BLaER1 treated with 17β-estradiol and CSF1 and Interleukin-3, amounts not matched to agents 10 nM and 100 nM (cell line): ENCODE measurements at regions not wholly inside any gene's neighbourhood (a gene's known extent, or its start where the extent isn't known, plus 50 kb on each side); places are given as distances from the start of the nearest gene placed in this dataset.

Experiments used
- H3K27ac ChIP-seq, 11 experiments: shearing (Covaris generic); formaldehyde crosslinking; 2 replicates each; pipeline ENCODE4 v1.8.1; 2022
- H3K27me3 ChIP-seq, 11 experiments: shearing (Covaris generic); formaldehyde crosslinking; 2 replicates each; pipeline ENCODE4 v1.8.1; 2022
- H3K36me3 ChIP-seq, 11 experiments: shearing (Covaris generic); formaldehyde crosslinking; 2 replicates each; pipeline ENCODE4 v1.8.1; 2022
- H3K4me1 ChIP-seq, 10 experiments: shearing (Covaris generic); formaldehyde crosslinking; 2 replicates each; pipeline ENCODE4 v1.8.1; 2022
- H3K4me2 ChIP-seq, 11 experiments: shearing (Covaris generic); formaldehyde crosslinking; 2 replicates each; pipeline ENCODE4 v1.8.1; 2022
- H3K4me3 ChIP-seq, 10 experiments: shearing (Covaris generic); formaldehyde crosslinking; 2 replicates each; pipeline ENCODE4 v1.8.1; 2022
- H3K9ac ChIP-seq, 11 experiments: shearing (Covaris generic); formaldehyde crosslinking; 2 replicates each; pipeline ENCODE4 v1.8.1; 2022
- H3K9me3 ChIP-seq, 11 experiments: shearing (Covaris generic); formaldehyde crosslinking; replicated peaks in 1 of 11; 2 replicates each; pipeline ENCODE4 v1.8.1; 2022
- H4K20me1 ChIP-seq, 11 experiments: shearing (Covaris generic); formaldehyde crosslinking; 2 replicates each; pipeline ENCODE4 v1.8.1; 2022
- Cebpa-rat ChIP-seq, 11 experiments: shearing (Covaris generic); IDR thresholded peaks; 2 replicates each; pipeline ENCODE4 v1.8.1; 2022

DNA sequence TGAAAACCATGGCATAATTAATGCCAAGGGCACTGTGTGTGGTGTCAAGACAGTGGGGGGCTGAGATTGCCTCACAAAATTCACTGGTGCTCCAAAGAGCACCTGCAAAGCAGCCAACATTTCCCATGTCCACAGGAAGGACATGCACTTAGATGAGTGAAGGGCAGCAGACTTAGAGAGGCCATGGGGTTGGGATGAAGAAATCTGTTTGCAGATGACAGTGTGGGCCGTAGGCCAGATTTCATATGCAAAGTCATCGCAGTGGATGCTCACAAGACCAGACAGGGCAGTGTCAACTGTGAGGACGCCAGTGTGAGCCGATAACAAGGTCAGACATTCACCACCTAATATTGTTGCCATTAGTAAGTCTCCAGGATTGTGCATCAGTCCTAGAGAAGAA, 773.4 kb downstream of the EFNB2 start:
- no peaks in the 10 kb centered on the region for H3K36me3 ChIP-seq
- H3K4me1 ChIP-seq: no peaks in the 10 kb centered on the region
- no peaks in the 10 kb centered on the region for H3K9me3 ChIP-seq
- H3K9ac ChIP-seq: no peak overlapping the region
- no peaks in the 10 kb centered on the region for H4K20me1 ChIP-seq
- no peak overlapping the region for H3K4me3 ChIP-seq
- no peak overlapping the region for H3K27ac ChIP-seq
- no peak for TF ChIP-seq Cebpa-rat (IDR thresholded peaks at IDR 0.05)
- H3K27me3 ChIP-seq: no peaks in the 10 kb centered on the region
- no peak overlapping the region for H3K4me2 ChIP-seq

DNA sequence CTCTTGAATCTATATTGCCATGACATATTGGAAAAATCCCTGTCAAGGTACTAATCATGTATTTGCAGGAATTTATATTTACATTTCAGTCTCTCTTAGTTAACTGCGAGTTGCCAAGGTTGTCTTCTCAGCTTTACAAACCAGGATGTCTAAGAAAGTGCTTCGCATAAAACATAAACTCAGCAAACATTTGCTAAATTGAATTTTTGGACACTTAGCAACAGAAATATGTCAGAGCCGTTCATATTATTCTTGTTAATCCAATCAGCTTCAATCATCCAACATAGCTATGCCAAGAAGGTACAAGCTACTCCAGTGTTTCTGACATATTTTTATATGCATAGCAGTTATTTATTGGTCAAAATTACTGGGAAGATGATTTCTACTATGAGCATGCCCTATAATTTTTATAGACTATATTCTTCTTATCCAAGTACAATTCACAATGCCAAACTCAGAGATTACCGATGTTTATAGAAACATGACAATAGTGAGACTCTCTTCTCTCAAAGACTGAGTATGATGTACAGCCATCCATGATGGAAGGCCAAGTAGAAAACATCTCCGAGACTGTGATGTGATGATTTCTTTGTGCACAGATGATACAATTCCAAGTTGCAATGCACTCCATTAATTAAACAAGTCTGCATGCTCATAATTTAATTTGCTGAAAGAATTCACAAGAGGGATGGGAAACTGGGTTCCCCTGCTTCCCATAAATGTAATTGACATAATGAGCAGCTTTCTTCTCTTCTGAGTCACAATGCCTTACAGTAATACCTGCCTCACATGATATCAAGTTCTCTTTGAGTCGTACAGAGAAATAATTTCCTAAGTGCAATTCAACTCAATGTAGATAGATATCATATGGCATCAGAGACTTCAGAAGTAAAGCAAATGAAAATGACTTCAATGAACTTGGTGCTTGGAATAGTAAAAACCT, 776.3 kb downstream of the EFNB2 start:
- H3K27ac ChIP-seq: no peak overlapping the region
- no peaks in the 10 kb centered on the region for H3K36me3 ChIP-seq
- no peak overlapping the region for H3K9ac ChIP-seq
- no peaks in the 10 kb centered on the region for H3K27me3 ChIP-seq
- H3K9me3 ChIP-seq: no peaks in the 10 kb centered on the region
- no peak overlapping the region for H3K4me2 ChIP-seq
- no peaks in the 10 kb centered on the region for H4K20me1 ChIP-seq
- no peak overlapping the region for H3K4me3 ChIP-seq
- H3K4me1 ChIP-seq: no peaks in the 10 kb centered on the region
- no peak for TF ChIP-seq Cebpa-rat (IDR thresholded peaks at IDR 0.05)

DNA sequence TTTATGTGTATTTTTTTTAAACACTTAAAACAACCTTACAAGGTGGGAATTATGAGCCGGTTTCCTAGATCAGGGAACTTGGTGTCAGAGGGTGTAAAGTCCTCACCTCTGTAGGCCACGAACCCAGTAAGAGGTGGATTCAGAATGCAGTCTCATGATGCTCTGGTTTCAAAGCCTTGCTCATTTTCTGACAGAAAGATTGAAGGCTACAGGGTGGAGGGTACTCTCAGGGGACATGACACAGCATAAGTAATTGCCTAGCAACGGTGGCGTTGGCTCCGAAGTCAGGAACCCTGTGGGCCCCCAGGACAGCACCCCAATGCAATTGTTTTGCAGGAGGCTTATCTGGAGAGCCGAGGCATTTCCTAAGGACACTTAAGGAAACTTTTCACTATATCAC, 794.7 kb downstream of the EFNB2 start:
- H3K9ac ChIP-seq: no peak overlapping the region
- H3K4me2 ChIP-seq: no peak overlapping the region
- no peaks in the 10 kb centered on the region for H3K9me3 ChIP-seq
- TF ChIP-seq Cebpa-rat (IDR thresholded peaks at IDR 0.05): no peak
- H4K20me1 ChIP-seq: no peaks in the 10 kb centered on the region
- no peak overlapping the region for H3K4me3 ChIP-seq
- H3K4me1 ChIP-seq: no peaks in the 10 kb centered on the region
- no peaks in the 10 kb centered on the region for H3K27me3 ChIP-seq
- H3K36me3 ChIP-seq: no peaks in the 10 kb centered on the region
- H3K27ac ChIP-seq: no peak overlapping the region

DNA sequence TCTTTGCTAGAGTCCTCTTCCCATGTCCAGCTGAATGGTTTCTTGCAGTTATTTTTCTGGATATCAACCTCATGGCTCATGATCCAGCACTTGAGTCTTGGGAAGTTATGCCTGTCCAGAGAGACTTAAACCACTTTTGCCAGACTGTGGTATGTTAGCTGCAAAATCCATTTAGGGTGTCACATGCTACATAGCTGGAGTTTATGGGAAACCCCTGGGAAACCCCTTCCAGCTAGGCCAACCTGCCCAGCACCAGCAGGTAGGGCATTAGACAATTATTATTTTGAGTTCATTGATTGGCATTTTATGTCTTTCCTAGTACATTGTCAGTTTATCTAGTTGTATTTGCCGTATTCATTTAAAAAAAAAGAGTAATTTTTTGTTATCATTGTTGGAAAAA, 797.8 kb downstream of the EFNB2 start:
- no peak overlapping the region for H3K4me2 ChIP-seq
- no peaks in the 10 kb centered on the region for H3K27me3 ChIP-seq
- H4K20me1 ChIP-seq: no peaks in the 10 kb centered on the region
- H3K4me3 ChIP-seq: no peak overlapping the region
- H3K27ac ChIP-seq: no peak overlapping the region
- TF ChIP-seq Cebpa-rat (IDR thresholded peaks at IDR 0.05): no peak
- no peaks in the 10 kb centered on the region for H3K9me3 ChIP-seq
- no peak overlapping the region for H3K9ac ChIP-seq
- no peaks in the 10 kb centered on the region for H3K36me3 ChIP-seq
- H3K4me1 ChIP-seq: no peaks in the 10 kb centered on the region

DNA sequence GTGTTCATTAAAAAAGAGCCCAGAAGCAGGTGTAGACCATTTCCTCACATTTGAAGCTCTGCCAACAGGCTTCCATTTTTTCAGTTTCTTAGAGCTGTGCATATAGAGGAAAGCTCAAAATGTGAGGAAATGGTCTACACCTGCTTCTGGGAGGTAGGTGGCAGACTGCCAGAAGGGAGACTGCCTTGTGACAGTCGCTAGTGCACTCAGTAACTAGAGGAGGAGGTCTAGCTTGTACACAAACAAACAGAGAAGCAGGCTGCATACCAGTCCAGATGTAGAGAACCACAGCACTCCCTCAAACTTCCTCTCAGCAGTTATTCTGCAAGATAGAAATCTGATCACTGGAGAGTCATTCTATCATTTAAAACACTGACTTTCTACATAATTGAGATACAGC, 800.2 kb downstream of the EFNB2 start:
- H3K9ac ChIP-seq: no peak overlapping the region
- TF ChIP-seq Cebpa-rat (IDR thresholded peaks at IDR 0.05): no peak
- H3K4me2 ChIP-seq: no peak overlapping the region

DNA sequence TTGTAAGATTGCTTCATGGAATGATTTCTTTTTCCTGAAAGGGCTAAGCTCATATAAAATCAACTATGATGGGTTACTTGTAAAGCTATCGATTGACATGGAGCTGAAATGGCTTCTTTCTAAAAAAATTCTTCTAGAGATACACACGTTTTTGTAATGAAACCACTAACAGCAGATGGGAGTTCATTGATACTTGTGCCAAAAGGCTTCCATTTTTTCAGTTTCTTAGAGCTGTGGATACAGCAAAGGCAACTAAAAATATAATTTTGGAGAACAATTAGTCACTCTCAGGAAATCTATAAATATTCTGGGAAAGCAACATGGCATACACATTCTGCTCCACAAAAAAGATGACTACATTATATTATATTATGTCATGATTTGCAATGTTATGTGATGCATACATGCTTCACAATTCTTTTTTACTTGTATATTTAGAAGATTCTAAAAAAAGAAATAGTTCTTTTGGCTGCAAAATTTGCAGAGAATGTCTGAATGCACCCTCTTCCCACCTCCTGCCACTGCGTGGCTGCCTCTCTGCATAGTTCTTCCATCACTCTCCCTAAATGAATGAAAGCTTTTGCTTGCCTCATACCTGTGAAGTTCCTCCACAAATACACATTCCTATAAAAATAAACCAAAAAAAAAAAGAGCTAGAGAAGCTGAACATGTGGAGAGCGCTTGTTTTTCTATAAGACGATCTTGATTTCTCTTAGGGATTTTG, 802.5 kb downstream of the EFNB2 start:
- H3K4me3 ChIP-seq: no peak overlapping the region
- no peak for TF ChIP-seq Cebpa-rat (IDR thresholded peaks at IDR 0.05)

More for the DNA sequence above, 800.2 kb downstream of the EFNB2 start:
- no peaks in the 10 kb centered on the region for H3K36me3 ChIP-seq
- no peak overlapping the region for H3K4me3 ChIP-seq
- H3K9me3 ChIP-seq: no peaks in the 10 kb centered on the region
- no peak overlapping the region for H3K27ac ChIP-seq
- H4K20me1 ChIP-seq: no peaks in the 10 kb centered on the region
- H3K27me3 ChIP-seq: no peaks in the 10 kb centered on the region
- H3K4me1 ChIP-seq: no peaks in the 10 kb centered on the region

DNA sequence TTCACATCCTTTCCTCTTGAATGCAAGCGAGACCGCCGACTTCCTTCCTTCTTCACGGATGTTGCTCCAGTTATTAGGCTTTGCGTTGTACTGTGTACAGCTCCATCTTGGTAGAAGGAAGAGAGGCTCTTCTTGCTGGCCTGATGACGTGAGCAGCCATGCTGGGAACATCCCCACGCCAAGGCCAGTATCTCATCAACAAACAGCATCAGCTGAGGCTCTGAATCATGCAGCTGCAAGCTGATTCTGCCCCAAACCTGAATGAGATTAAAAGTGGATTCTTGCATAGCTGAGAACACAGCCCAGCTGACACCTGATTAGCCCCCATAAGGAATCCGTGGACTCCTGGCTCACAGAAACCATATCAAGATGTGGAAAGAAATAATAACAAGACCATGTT, 809.6 kb downstream of the EFNB2 start:
- Histone ChIP-seq H3K4me1 (no peaks in the 10 kb centered on the region), H3K27me3 (no peaks in the 10 kb centered on the region), H3K27ac (no peak overlapping the region), H3K4me3 (no peak overlapping the region), H3K4me2 (no peak overlapping the region), H3K9me3 (no peaks in the 10 kb centered on the region), H4K20me1 (no peaks in the 10 kb centered on the region), H3K9ac (no peak overlapping the region), H3K36me3 (no peaks in the 10 kb centered on the region)
- no peak for TF ChIP-seq Cebpa-rat (IDR thresholded peaks at IDR 0.05)

More for the DNA sequence above, 802.5 kb downstream of the EFNB2 start:
- no peaks in the 10 kb centered on the region for H3K9me3 ChIP-seq
- no peaks in the 10 kb centered on the region for H4K20me1 ChIP-seq
- H3K4me2 ChIP-seq: no peak overlapping the region
- H3K9ac ChIP-seq: no peak overlapping the region
- H3K4me1 ChIP-seq: no peaks in the 10 kb centered on the region
- no peaks in the 10 kb centered on the region for H3K36me3 ChIP-seq
- no peaks in the 10 kb centered on the region for H3K27me3 ChIP-seq
- no peak overlapping the region for H3K27ac ChIP-seq

DNA sequence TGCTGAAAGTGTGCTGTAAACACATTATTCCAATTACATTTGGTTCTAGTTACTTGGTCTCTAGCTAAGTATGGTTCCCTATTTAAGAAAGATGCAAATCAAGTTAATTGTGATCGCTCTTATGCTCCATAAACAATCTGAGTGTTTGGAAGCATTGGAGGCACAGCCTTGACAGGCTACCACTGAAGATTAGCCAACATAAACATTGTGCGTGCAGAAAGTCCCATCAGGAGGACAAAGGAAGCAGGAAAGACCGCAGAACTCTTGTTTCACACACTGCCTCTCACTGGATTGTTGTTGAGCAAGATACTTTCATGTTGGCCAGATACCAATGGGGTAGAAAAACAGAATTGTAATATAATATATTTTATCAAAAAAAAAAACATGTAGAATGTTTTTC, 814.4 kb downstream of the EFNB2 start:
- Histone ChIP-seq H3K9me3 (no peaks in the 10 kb centered on the region), H3K9ac (no peak overlapping the region), H4K20me1 (no peaks in the 10 kb centered on the region), H3K36me3 (no peaks in the 10 kb centered on the region), H3K27ac (no peak overlapping the region), H3K27me3 (no peaks in the 10 kb centered on the region), H3K4me3 (no peak overlapping the region), H3K4me2 (no peak overlapping the region), H3K4me1 (no peaks in the 10 kb centered on the region)
- TF ChIP-seq Cebpa-rat (IDR thresholded peaks at IDR 0.05): no peak

DNA sequence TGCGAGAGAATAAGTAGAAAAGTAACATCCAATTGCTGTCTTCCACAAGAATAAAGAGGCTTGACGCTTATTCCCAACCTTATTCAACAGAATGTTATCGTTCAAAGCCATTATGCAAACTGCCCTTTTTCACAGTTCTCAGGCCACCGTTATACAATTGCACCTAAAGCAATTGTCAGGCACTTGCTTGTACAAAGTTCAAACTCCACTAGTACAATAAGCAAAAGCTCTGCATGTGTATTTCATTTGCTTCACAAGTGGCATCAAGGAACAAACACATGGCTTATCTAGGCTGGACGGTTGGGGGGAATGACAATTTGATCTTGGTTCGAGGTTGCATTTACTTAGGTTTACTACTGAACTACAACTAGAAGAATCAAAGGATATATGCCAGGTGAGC, 815.6 kb downstream of the EFNB2 start:
- H3K36me3 ChIP-seq: no peaks in the 10 kb centered on the region
- TF ChIP-seq Cebpa-rat (IDR thresholded peaks at IDR 0.05): no peak
- no peaks in the 10 kb centered on the region for H3K4me1 ChIP-seq
- no peak overlapping the region for H3K27ac ChIP-seq
- H3K4me3 ChIP-seq: no peak overlapping the region
- no peaks in the 10 kb centered on the region for H4K20me1 ChIP-seq
- H3K9ac ChIP-seq: no peak overlapping the region
- no peak overlapping the region for H3K4me2 ChIP-seq
- no peaks in the 10 kb centered on the region for H3K9me3 ChIP-seq
- no peaks in the 10 kb centered on the region for H3K27me3 ChIP-seq

DNA sequence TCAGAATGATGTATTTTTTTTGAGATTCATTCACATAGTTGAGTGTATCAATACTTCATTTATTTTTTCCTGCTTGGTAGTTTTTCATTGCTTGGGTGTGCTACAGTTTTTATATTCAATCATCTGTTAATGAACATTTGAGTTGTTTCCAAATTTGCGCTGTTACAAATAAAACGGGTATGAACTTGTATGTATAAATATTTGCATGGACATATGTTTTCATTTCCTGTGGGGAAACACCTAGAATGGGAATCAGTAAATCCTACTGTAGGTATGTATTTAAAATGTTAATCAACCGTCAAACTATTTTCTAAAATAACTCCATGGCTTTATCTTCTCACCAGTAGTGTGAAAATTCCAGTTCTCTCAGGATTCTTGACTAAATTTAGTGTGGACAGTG, 826.3 kb downstream of the EFNB2 start:
- H3K4me1 ChIP-seq: no peaks in the 10 kb centered on the region
- H3K36me3 ChIP-seq: no peaks in the 10 kb centered on the region
- no peak overlapping the region for H3K9ac ChIP-seq
- no peaks in the 10 kb centered on the region for H3K27me3 ChIP-seq
- no peak for TF ChIP-seq Cebpa-rat (IDR thresholded peaks at IDR 0.05)
- H3K4me2 ChIP-seq: no peak overlapping the region
- no peaks in the 10 kb centered on the region for H3K9me3 ChIP-seq
- H3K4me3 ChIP-seq: no peak overlapping the region
- no peak overlapping the region for H3K27ac ChIP-seq
- H4K20me1 ChIP-seq: no peaks in the 10 kb centered on the region
